OCI-LY3 (cell line): ENCODE measurements at regions not wholly inside any gene's neighbourhood (a gene's known extent, or its start where the extent isn't known, plus 50 kb on each side); places are given as distances from the start of the nearest gene placed in this dataset.

ENCODE experiments used
- EZH2phosphoT487 ChIP-seq: fragments of 200-600 bp; shearing (Covaris generic); IDR thresholded peaks from 2 replicates; pipeline ENCODE4 v1.6.1; 2018; ENCODE audit warnings: antibody characterized with exemption, mixed run types, low read depth
- TF ChIP-seq, protein P1 (sequence below): fragments of 200-600, 300-600 bp; sonication (generic); IDR thresholded peaks from 2 replicates; pipeline ENCODE4 v1.5.1; 2014; ENCODE audit warnings: antibody characterized with exemption, low read length, low read depth

DNA sequence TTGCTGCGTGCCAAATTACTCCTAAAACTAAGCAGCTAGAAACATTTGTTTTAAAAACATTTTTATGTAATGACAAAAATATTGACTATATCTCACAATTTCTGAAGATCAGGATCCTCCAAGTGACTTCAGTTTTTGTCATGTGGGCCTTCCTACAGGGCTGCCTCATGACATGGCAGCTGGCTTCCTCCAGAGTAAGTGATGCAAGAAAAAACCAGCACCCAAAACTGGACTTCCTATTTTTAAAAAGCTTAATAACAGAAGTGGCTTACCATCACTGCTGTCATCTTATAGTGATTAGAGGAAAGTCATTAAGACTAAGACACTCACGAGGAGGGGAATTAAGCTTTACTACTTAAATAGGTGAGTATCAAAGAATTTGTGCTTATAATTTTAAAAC is 681.7 kb downstream of the PCDH17 start:
- TF ChIP-seq, protein P1, sequence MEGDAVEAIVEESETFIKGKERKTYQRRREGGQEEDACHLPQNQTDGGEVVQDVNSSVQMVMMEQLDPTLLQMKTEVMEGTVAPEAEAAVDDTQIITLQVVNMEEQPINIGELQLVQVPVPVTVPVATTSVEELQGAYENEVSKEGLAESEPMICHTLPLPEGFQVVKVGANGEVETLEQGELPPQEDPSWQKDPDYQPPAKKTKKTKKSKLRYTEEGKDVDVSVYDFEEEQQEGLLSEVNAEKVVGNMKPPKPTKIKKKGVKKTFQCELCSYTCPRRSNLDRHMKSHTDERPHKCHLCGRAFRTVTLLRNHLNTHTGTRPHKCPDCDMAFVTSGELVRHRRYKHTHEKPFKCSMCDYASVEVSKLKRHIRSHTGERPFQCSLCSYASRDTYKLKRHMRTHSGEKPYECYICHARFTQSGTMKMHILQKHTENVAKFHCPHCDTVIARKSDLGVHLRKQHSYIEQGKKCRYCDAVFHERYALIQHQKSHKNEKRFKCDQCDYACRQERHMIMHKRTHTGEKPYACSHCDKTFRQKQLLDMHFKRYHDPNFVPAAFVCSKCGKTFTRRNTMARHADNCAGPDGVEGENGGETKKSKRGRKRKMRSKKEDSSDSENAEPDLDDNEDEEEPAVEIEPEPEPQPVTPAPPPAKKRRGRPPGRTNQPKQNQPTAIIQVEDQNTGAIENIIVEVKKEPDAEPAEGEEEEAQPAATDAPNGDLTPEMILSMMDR = no peak
- TF ChIP-seq EZH2phosphoT487 = no peak
